ENCODE measurements at regions not wholly inside any gene's neighbourhood (a gene's known extent, or its start where the extent isn't known, plus 50 kb on each side); places are given as distances from the start of the nearest gene placed in this dataset.

- no peak for DNase-seq (ENCODE audit: low read depth in 4 of 4, low spot score in 1 of 4)
Observed at GRCh38 chr2:64362562-64363026, 91.4 kb upstream of the LGALSL start.

GRCh38 chr2:64363140-64363539, 90.8 kb upstream of the LGALSL start:
- DNase-seq (ENCODE audit: low read depth in 4 of 4, low spot score in 1 of 4): no peak

- no peak for DNase-seq (ENCODE audit: low read depth in 4 of 4, low spot score in 1 of 4)
Observed at GRCh38 chr2:64363848-64364247, 90.1 kb upstream of the LGALSL start.

GRCh38 chr2:64367444-64368232, 86.3 kb upstream of the LGALSL start:
- no peak for DNase-seq (ENCODE audit: low read depth in 4 of 4, low spot score in 1 of 4)

- no peak for DNase-seq (ENCODE audit: low read depth in 4 of 4, low spot score in 1 of 4)
Observed at GRCh38 chr2:64369706-64370105, 84.3 kb upstream of the LGALSL start.

- DNase-seq (ENCODE audit: low read depth in 4 of 4, low spot score in 1 of 4): no peak
Observed at GRCh38 chr2:64371727-64372126, 82.2 kb upstream of the LGALSL start.

- DNase-seq (ENCODE audit: low read depth in 4 of 4, low spot score in 1 of 4): no peak
Observed at GRCh38 chr2:64374686-64375085, 79.3 kb upstream of the LGALSL start.

GRCh38 chr2:64376926-64377325, 77.0 kb upstream of the LGALSL start:
- no peak for DNase-seq (ENCODE audit: low read depth in 4 of 4, low spot score in 1 of 4)

GRCh38 chr2:64379186-64379585, 74.8 kb upstream of the LGALSL start:
- no peak for DNase-seq (ENCODE audit: low read depth in 4 of 4, low spot score in 1 of 4)

- DNase-seq (ENCODE audit: low read depth in 4 of 4, low spot score in 1 of 4): no peak
Observed at GRCh38 chr2:64380853-64381527, 73.0 kb upstream of the LGALSL start.

- DNase-seq (ENCODE audit: low read depth in 4 of 4, low spot score in 1 of 4): no peak
Observed at GRCh38 chr2:64383016-64383591, 70.9 kb upstream of the LGALSL start.

GRCh38 chr2:64383881-64384280, 70.1 kb upstream of the LGALSL start:
- no peak for DNase-seq (ENCODE audit: low read depth in 4 of 4, low spot score in 1 of 4)

GRCh38 chr2:64386676-64387075, 67.3 kb upstream of the LGALSL start:
- no peak for DNase-seq (ENCODE audit: low read depth in 4 of 4, low spot score in 1 of 4)

GRCh38 chr2:64390586-64390985, 63.4 kb upstream of the LGALSL start:
- DNase-seq (ENCODE audit: low read depth in 4 of 4, low spot score in 1 of 4): no peak

- DNase-seq (ENCODE audit: low read depth in 4 of 4, low spot score in 1 of 4): no peak
Observed at GRCh38 chr2:64391424-64391823, 62.5 kb upstream of the LGALSL start.

GRCh38 chr2:64391940-64392339, 62.0 kb upstream of the LGALSL start:
- DNase-seq (ENCODE audit: low read depth in 4 of 4, low spot score in 1 of 4): no peak

GRCh38 chr2:64392529-64392928, 61.4 kb upstream of the LGALSL start:
- DNase-seq (ENCODE audit: low read depth in 4 of 4, low spot score in 1 of 4): no peak

GRCh38 chr2:64393383-64394010, 60.5 kb upstream of the LGALSL start:
- DNase-seq (ENCODE audit: low read depth in 4 of 4, low spot score in 1 of 4): no peak

- no peak for DNase-seq (ENCODE audit: low read depth in 4 of 4, low spot score in 1 of 4)
Observed at GRCh38 chr2:64394153-64394552, 59.8 kb upstream of the LGALSL start.

- DNase-seq (ENCODE audit: low read depth in 4 of 4, low spot score in 1 of 4): no peak
Observed at GRCh38 chr2:64396001-64396400, 58.0 kb upstream of the LGALSL start.

- no peak for DNase-seq (ENCODE audit: low read depth in 4 of 4, low spot score in 1 of 4)
Observed at GRCh38 chr2:64396551-64396950, 57.4 kb upstream of the LGALSL start.
